AG10803 (cell line): ENCODE measurements at regions not wholly inside any gene's neighbourhood (a gene's known extent, or its start where the extent isn't known, plus 50 kb on each side); places are given as distances from the start of the nearest gene placed in this dataset.

ENCODE experiments used
- DNase-seq: peaks from one replicate; pipeline ENCODE4 v3.0.0; 2010; ENCODE audit warnings: low read depth
- H3K4me3 ChIP-seq: 2 replicates; pipeline ENCODE4 v1.5.1; 2011; ENCODE audit warnings: mild to moderate bottlenecking, low read length, control low read depth
- CTCF ChIP-seq: conservative IDR thresholded peaks from 2 replicates; pipeline ENCODE4 v1.5.1; 2011; ENCODE audit warnings: mild to moderate bottlenecking, low read length, control low read depth, inconsistent platforms

GRCh38 chr5:176711883-176712282, 64.6 kb downstream of the TSPAN17 start:
- no peak overlapping the region for H3K4me3 ChIP-seq
- DNase-seq: no peak
- TF ChIP-seq CTCF: no peak

- TF ChIP-seq CTCF: no peak
- no peak overlapping the region for H3K4me3 ChIP-seq
- DNase-seq: no peak
Measured at GRCh38 chr5:176712546-176713304, 65.4 kb downstream of the TSPAN17 start.

- DNase-seq: no peak
- no peak for TF ChIP-seq CTCF
- no peak overlapping the region for H3K4me3 ChIP-seq
Measured at GRCh38 chr5:176713409-176713808, 66.1 kb downstream of the TSPAN17 start.

GRCh38 chr5:176714067-176714466, 66.8 kb downstream of the TSPAN17 start:
- no peak for DNase-seq
- no peak for TF ChIP-seq CTCF
- H3K4me3 ChIP-seq: no peak overlapping the region

GRCh38 chr5:176716320-176716719, 69.0 kb downstream of the TSPAN17 start:
- peak; percentile 73 for DNase-seq
- H3K4me3 ChIP-seq: no peak overlapping the region
- no peak for TF ChIP-seq CTCF

GRCh38 chr5:176719113-176719739, 71.9 kb downstream of the TSPAN17 start:
- TF ChIP-seq CTCF: no peak
- H3K4me3 ChIP-seq: no peak overlapping the region
- DNase-seq: no peak

GRCh38 chr5:176721509-176721908, 74.2 kb downstream of the TSPAN17 start:
- no peak overlapping the region for H3K4me3 ChIP-seq

More at GRCh38 chr5:176721509-176721908, 74.2 kb downstream of the TSPAN17 start:
- DNase-seq: no peak
- no peak for TF ChIP-seq CTCF
